ENCODE measurements at regions not wholly inside any gene's neighbourhood (a gene's known extent, or its start where the extent isn't known, plus 50 kb on each side); places are given as distances from the start of the nearest gene placed in this dataset.
A peak's percentile ranks its signal among the peaks of the same experiment; 100 is the strongest.

DNA sequence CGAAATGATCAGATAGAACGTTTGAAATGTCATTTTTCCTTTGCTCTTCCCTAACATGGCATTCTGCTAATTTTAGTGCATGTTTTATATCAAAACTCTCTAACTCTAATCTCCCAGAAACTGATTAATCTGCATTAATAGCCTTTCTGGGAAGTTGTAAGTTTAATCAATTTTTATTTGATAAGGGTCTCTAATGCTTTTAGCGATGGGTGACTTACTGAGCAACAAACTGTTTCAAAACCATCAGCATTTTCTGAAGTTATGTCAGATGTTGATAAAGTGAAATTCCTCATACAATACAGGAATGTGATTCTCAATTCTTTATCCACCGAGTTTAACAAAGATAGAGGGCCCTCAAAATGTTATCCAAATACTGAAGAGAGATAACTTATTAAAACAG is 431.6 kb upstream of the CXADR start:
- intact Hi-C loops (cut with DNase I) = loop anchor here (10.0 kb wide), 1 partner anchor 94 kb away; no protein-coding TSS in a partner anchor
- H3K9ac ChIP-seq (ENCODE audit: low read length in 3 of 3) = no peak overlapping the region
- H3K4me1 ChIP-seq (ENCODE audit: control insufficient read depth in 2 of 3, insufficient read depth in 2 of 3, low read depth in 1 of 3, low read length in 3 of 3) = no peaks in the 10 kb centered on the region
- TF ChIP-seq CTCF (IDR thresholded peaks at IDR 0.05; ENCODE audit: borderline replicate concordance, extremely low read depth, insufficient read depth) = no peak
- no peaks in the 10 kb centered on the region for H3K36me3 ChIP-seq (ENCODE audit: control insufficient read depth in 2 of 3, insufficient read depth in 3 of 3, low read length in 3 of 3)
- H3K9me3 ChIP-seq (ENCODE audit: control insufficient read depth in 2 of 3, insufficient read depth in 1 of 3, low read length in 3 of 3) = no peaks in the 10 kb centered on the region
- H3K27me3 ChIP-seq (ENCODE audit: control insufficient read depth, insufficient read depth, low read length) = no peaks in the 10 kb centered on the region
- H3K4me3 ChIP-seq (ENCODE audit: low read length in 3 of 3) = no peak overlapping the region
- no peak overlapping the region for H3K27ac ChIP-seq (ENCODE audit: low read depth in 2 of 2, low read length in 2 of 2)
- DNase-seq (no peak), FAIRE-seq (no peak)

GRCh38 chr21:17082843-17083483 is 429.9 kb upstream of the CXADR start:
- H3K27me3 ChIP-seq (ENCODE audit: control insufficient read depth, insufficient read depth, low read length) = no peaks in the 10 kb centered on the region
- no peak overlapping the region for H3K9ac ChIP-seq (ENCODE audit: low read length in 3 of 3)
- no peaks in the 10 kb centered on the region for H3K9me3 ChIP-seq (ENCODE audit: control insufficient read depth in 2 of 3, insufficient read depth in 1 of 3, low read length in 3 of 3)
- no peaks in the 10 kb centered on the region for H3K4me1 ChIP-seq (ENCODE audit: control insufficient read depth in 2 of 3, insufficient read depth in 2 of 3, low read depth in 1 of 3, low read length in 3 of 3)
- no peak for FAIRE-seq
- H3K27ac ChIP-seq (ENCODE audit: low read depth in 2 of 2, low read length in 2 of 2) = no peak overlapping the region
- H3K4me3 ChIP-seq (ENCODE audit: low read length in 3 of 3) = no peak overlapping the region
- H3K36me3 ChIP-seq (ENCODE audit: control insufficient read depth in 2 of 3, insufficient read depth in 3 of 3, low read length in 3 of 3) = no peaks in the 10 kb centered on the region
- intact Hi-C loops (cut with DNase I) = loop anchor here (10.0 kb wide), 1 partner anchor 92 kb away; no protein-coding TSS in a partner anchor
- DNase-seq = peak in 3 of 5 donors; percentile 10 to 25 (median 17)
- no peak for TF ChIP-seq CTCF (IDR thresholded peaks at IDR 0.05; ENCODE audit: borderline replicate concordance, extremely low read depth, insufficient read depth)

DNA sequence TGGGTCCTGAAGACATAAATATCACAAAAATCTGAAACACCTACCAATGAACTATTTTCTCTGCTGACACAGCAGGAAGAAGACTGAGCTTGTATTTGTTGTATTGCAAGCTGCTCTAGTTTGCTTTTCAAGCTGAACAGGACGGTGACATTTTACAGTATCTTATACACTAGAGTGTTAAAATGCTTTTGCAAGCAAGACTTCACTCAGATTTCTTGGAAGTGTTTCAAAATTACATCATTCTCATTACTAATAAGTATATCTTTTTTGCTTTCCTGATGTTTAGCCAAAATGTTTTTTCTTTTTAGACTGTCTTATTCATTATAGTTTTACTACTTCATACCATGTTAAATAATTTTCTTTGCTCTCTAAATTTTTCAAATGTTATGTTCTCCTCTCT is 427.1 kb upstream of the CXADR start:
- intact Hi-C loops (cut with DNase I) = loop anchor here (10.0 kb wide), 1 partner anchor 89 kb away; no protein-coding TSS in a partner anchor
- Histone ChIP-seq H3K4me1 (ENCODE audit: control insufficient read depth in 2 of 3, insufficient read depth in 2 of 3, low read depth in 1 of 3, low read length in 3 of 3) (no peaks in the 10 kb centered on the region), H3K36me3 (ENCODE audit: control insufficient read depth in 2 of 3, insufficient read depth in 3 of 3, low read length in 3 of 3) (no peaks in the 10 kb centered on the region), H3K27ac (ENCODE audit: low read depth in 2 of 2, low read length in 2 of 2) (no peak overlapping the region), H3K4me3 (ENCODE audit: low read length in 3 of 3) (no peak overlapping the region), H3K27me3 (ENCODE audit: control insufficient read depth, insufficient read depth, low read length) (no peaks in the 10 kb centered on the region), H3K9me3 (ENCODE audit: control insufficient read depth in 2 of 3, insufficient read depth in 1 of 3, low read length in 3 of 3) (peaks cover 0 to 2% (median 0%) of the 10 kb centered on the region in 3 donors), H3K9ac (ENCODE audit: low read length in 3 of 3) (no peak overlapping the region)
- no peak for TF ChIP-seq CTCF (IDR thresholded peaks at IDR 0.05; ENCODE audit: borderline replicate concordance, extremely low read depth, insufficient read depth)
- DNase-seq = peak in 1 of 5 donors; percentile 6
- FAIRE-seq = no peak
